HCT116 (cell line): ENCODE measurements at regions not wholly inside any gene's neighbourhood (a gene's known extent, or its start where the extent isn't known, plus 50 kb on each side); places are given as distances from the start of the nearest gene placed in this dataset.

Source experiments
- ATAC-seq: fragments of 200-7000 bp; cut with Tn5 transposase; 2 replicates; pipeline ENCODE4 v1.9.1; 2020; ENCODE audit warnings: mild to moderate bottlenecking, moderate library complexity
- BruUV-seq: library from RNA; stranded (reverse); fragments of 400-500 nt; replicated peaks from 2 replicates; lab custom pipeline; 2021; lab: Mats Ljungman, UMichigan
- CTCF ChIA-PET: fragments of 300-600 bp; sonication (Branson Sonifier 250); formaldehyde crosslinking; loops from one replicate; lab custom pipeline; 2021; ENCODE audit warnings: antibody characterized with exemption; lab: Charles Lee
- POLR2A ChIA-PET: fragments of 300-600, 350-600 bp; sonication (Branson Sonifier 250); formaldehyde crosslinking; loops from one replicate; lab custom pipeline; 2021; ENCODE audit warnings: antibody characterized with exemption; lab: Charles Lee
- RAD21 ChIA-PET, 2 experiments: fragments of 300-600 bp; sonication (Branson Sonifier 250); formaldehyde crosslinking; loops; one replicate each; lab custom pipeline; 2023; ENCODE audit warnings: low total read pairs in 2 of 2; ENCODE audit not compliant: uncharacterized antibody in 2 of 2, unreplicated experiment in 2 of 2, low non-redundant PET in 1 of 2; lab: Charles Lee
- DNase-seq: peaks from one replicate; pipeline ENCODE4 v3.0.0-alpha.2; 2010; ENCODE audit warnings: low read depth, low spot score
- H2AFZ ChIP-seq: fragments of 200-600 bp; shearing (Covaris generic), sonication (generic); 2 replicates; pipeline ENCODE4 v1.6.1; 2017; ENCODE audit warnings: low read depth, mixed run types, mixed read lengths, antibody characterized with exemption, low read length; ENCODE audit not compliant: poor library complexity, severe bottlenecking
- H3K27ac ChIP-seq: 2 replicates; pipeline ENCODE4 v1.5.1; 2012; ENCODE audit warnings: low read depth, low read length
- H3K27me3 ChIP-seq: fragments of 200-600 bp; sonication (generic); 2 replicates; pipeline ENCODE4 v1.6.1; 2016; ENCODE audit warnings: mixed run types, low read length, mixed read lengths; ENCODE audit not compliant: insufficient read depth
- H3K36me3 ChIP-seq, 2 experiments: fragments of 200-500 bp in 1 of 2; fragments of 200-600 bp in 1 of 2; sonication (Bioruptor generic) in 1 of 2; sonication (generic) in 1 of 2; 2 replicates each; pipeline versions ENCODE4 v1.5.1 to v1.6.1; 2014 to 2016; ENCODE audit warnings: low read length in 2 of 2, inconsistent platforms in 1 of 2, mixed read lengths in 1 of 2, mixed run types in 1 of 2; ENCODE audit not compliant: insufficient read depth in 2 of 2, control insufficient read depth in 1 of 2
- H3K4me1 ChIP-seq, 2 experiments: fragments of 200-600 bp in 1 of 2; sonication (generic) in 1 of 2; 2 replicates each; pipeline versions ENCODE4 v1.5.1 to v1.6.1; 2012 to 2017; ENCODE audit warnings: low read length in 2 of 2, inconsistent platforms in 1 of 2, mild to moderate bottlenecking in 1 of 2, mixed read lengths in 1 of 2, mixed run types in 1 of 2, moderate library complexity in 1 of 2; ENCODE audit not compliant: insufficient read depth in 2 of 2, control insufficient read depth in 1 of 2
- H3K4me2 ChIP-seq: fragments of 200-600 bp; sonication (generic); 2 replicates; pipeline ENCODE4 v1.6.1; 2017; ENCODE audit warnings: mixed run types, low read length, mixed read lengths
- H3K4me3 ChIP-seq, 2 experiments: fragments of 200-600 bp in 1 of 2; sonication (generic) in 1 of 2; replicated peaks in 1 of 2; 2 replicates each; pipeline ENCODE4 v1.5.1; 2011 to 2016; ENCODE audit warnings: low read length in 2 of 2, control low read depth in 1 of 2, low read depth in 1 of 2, mild to moderate bottlenecking in 1 of 2, mixed read lengths in 1 of 2, mixed run types in 1 of 2
- H3K79me2 ChIP-seq: fragments of 200-600 bp; sonication (generic); 2 replicates; pipeline ENCODE4 v1.6.1; 2017; ENCODE audit warnings: mild to moderate bottlenecking, mixed run types, low read length, moderate library complexity, mixed read lengths; ENCODE audit not compliant: insufficient read depth
- H3K9ac ChIP-seq: fragments of 200-600 bp; sonication (generic); 2 replicates; pipeline ENCODE4 v1.6.1; 2016; ENCODE audit warnings: low read length, mixed read lengths
- H3K9me2 ChIP-seq: fragments of 200-600 bp; sonication (generic), shearing (Covaris generic); 2 replicates; pipeline ENCODE4 v1.6.1; 2017; ENCODE audit warnings: mixed run types, mild to moderate bottlenecking, moderate library complexity; ENCODE audit not compliant: insufficient read depth
- H3K9me3 ChIP-seq, 2 experiments: fragments of 200-500 bp in 1 of 2; fragments of 200-600 bp in 1 of 2; sonication (Bioruptor generic) in 1 of 2; sonication (generic) in 1 of 2; 2 replicates each; pipeline ENCODE4 v1.6.1; 2014 to 2017; ENCODE audit warnings: low read length in 2 of 2, mixed read lengths in 2 of 2, inconsistent platforms in 1 of 2, low read depth in 1 of 2, mild to moderate bottlenecking in 1 of 2, mixed run types in 1 of 2, moderate library complexity in 1 of 2; ENCODE audit not compliant: control insufficient read depth in 1 of 2, insufficient read depth in 1 of 2
- H4K20me1 ChIP-seq: fragments of 200-600 bp; sonication (generic), shearing (Covaris generic); 2 replicates; pipeline ENCODE4 v1.6.1; 2017; ENCODE audit warnings: mixed run types, mild to moderate bottlenecking, moderate library complexity; ENCODE audit not compliant: insufficient read depth
- CBX3 ChIP-seq: IDR thresholded peaks from 2 replicates; pipeline ENCODE4 v1.6.1; 2012; ENCODE audit warnings: low read depth
- CEBPB ChIP-seq: IDR thresholded peaks from 2 replicates; pipeline ENCODE4 v1.6.1; 2012; ENCODE audit warnings: low read depth
- EGR1 ChIP-seq: IDR thresholded peaks from 2 replicates; pipeline ENCODE4 v1.6.1; 2012; ENCODE audit warnings: low read depth
- ELF1 ChIP-seq: IDR thresholded peaks from 2 replicates; pipeline ENCODE4 v1.6.1; 2012; ENCODE audit warnings: low read depth, borderline replicate concordance
- EZH2 ChIP-seq: fragments of 200-600 bp; sonication (generic); IDR thresholded peaks from 2 replicates; pipeline ENCODE4 v1.6.1; 2017; ENCODE audit warnings: antibody characterized with exemption, mixed run types
- EZH2phosphoT487 ChIP-seq: fragments of 200-600 bp; IDR thresholded peaks from 2 replicates; pipeline ENCODE4 v1.6.1; 2018; ENCODE audit warnings: antibody characterized with exemption, borderline replicate concordance
- FOSL1 ChIP-seq: IDR thresholded peaks from 2 replicates; pipeline ENCODE4 v1.6.1; 2012; ENCODE audit warnings: low read depth
- JUND ChIP-seq: IDR thresholded peaks from 2 replicates; pipeline ENCODE4 v1.6.1; 2012
- POLR2A ChIP-seq: IDR thresholded peaks from 2 replicates; pipeline ENCODE4 v1.7.0; 2011; ENCODE audit warnings: borderline replicate concordance; ENCODE audit not compliant: insufficient read depth, insufficient read length; ENCODE audit errors: extremely low read depth
- POLR2AphosphoS5 ChIP-seq: IDR thresholded peaks from 2 replicates; pipeline ENCODE4 v1.6.1; 2011; ENCODE audit warnings: mild to moderate bottlenecking, low read depth, low read length, moderate library complexity
- RAD21 ChIP-seq: IDR thresholded peaks from 2 replicates; pipeline ENCODE4 v1.6.1; 2012; ENCODE audit warnings: low read depth, mild to moderate bottlenecking
- SP1 ChIP-seq: IDR thresholded peaks from 2 replicates; pipeline ENCODE4 v1.6.1; 2012; ENCODE audit warnings: low read depth
- SRF ChIP-seq: IDR thresholded peaks from 2 replicates; pipeline ENCODE4 v1.6.1; 2012; ENCODE audit warnings: low read depth
- TCF7L2 ChIP-seq: IDR thresholded peaks from 2 replicates; pipeline ENCODE4 v1.7.0; 2011; ENCODE audit warnings: borderline replicate concordance, inconsistent platforms; ENCODE audit not compliant: insufficient read depth, insufficient read length; ENCODE audit errors: extremely low read depth
- YY1 ChIP-seq: IDR thresholded peaks from 2 replicates; pipeline ENCODE4 v1.6.1; 2011; ENCODE audit warnings: low read length, low read depth, moderate library complexity, mild to moderate bottlenecking; ENCODE audit not compliant: insufficient replicate concordance; ENCODE audit errors: extremely low read depth
- ZFX ChIP-seq: fragments of 450-650 bp; IDR thresholded peaks from 2 replicates; pipeline ENCODE4 v1.6.1; 2017
- ZNF274 ChIP-seq: fragments of 200-500 bp; sonication (Bioruptor generic); IDR thresholded peaks from 2 replicates; pipeline ENCODE4 v1.6.1; 2014; ENCODE audit warnings: mild to moderate bottlenecking, low read depth, low read length, inconsistent platforms
- intact Hi-C: fragments of 100-400 bp; cut with micrococcal nuclease; formaldehyde crosslinking; loops from 2 replicates; pipeline ENCODE4 v1.10.0; 2022
- TF ChIP-seq, protein P1 (sequence below): IDR thresholded peaks from 2 replicates; pipeline ENCODE4 v1.6.1; 2012; ENCODE audit warnings: low read depth
- TF ChIP-seq, protein P2 (sequence below): IDR thresholded peaks from 2 replicates; pipeline ENCODE4 v1.6.1; 2012

DNA sequence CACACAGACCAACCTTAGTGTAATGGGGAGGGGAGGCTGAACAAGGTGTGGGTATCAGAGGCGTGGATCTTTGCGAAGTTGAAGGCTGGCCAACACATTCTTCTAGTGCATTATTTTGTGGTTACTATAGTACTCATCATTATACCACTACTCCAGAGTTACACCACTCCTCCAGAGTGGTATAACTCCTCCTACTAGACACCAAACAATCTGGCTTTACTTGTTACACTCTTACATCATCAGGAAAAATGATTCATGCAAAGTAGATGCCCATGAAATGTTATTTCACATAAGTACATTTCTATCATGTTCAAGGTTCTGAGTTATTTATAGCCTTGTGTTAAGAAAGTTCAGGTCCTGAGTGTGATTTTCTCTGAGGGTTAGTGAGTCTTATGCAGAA lies 443.1 kb upstream of the OPRM1 start:
- Histone ChIP-seq H3K79me2 (no peaks in the 10 kb centered on the region), H3K4me2 (no peak overlapping the region), H3K27ac (no peak overlapping the region), H3K4me3 (no peak overlapping the region), H3K9ac (no peak overlapping the region), H3K4me1 (no peaks in the 10 kb centered on the region), H3K9me2 (no peaks in the 10 kb centered on the region), H3K27me3 (peaks cover 20% of the 10 kb centered on the region), H4K20me1 (no peaks in the 10 kb centered on the region; the same call in 1 of the 2 replicates), H2AFZ (no peak overlapping the region), H3K9me3 (no peaks in the 10 kb centered on the region), H3K36me3 (no peaks in the 10 kb centered on the region)
- DNase-seq (no peak), ATAC-seq (no peak)
- intact Hi-C loops: no loop called here
- no peak for TF ChIP-seq POLR2AphosphoS5
- RAD21 ChIA-PET: no interaction called here
- CTCF ChIA-PET: no interaction called here
- POLR2A ChIA-PET: no interaction called here
- BruUV-seq: no TSS peak

DNA sequence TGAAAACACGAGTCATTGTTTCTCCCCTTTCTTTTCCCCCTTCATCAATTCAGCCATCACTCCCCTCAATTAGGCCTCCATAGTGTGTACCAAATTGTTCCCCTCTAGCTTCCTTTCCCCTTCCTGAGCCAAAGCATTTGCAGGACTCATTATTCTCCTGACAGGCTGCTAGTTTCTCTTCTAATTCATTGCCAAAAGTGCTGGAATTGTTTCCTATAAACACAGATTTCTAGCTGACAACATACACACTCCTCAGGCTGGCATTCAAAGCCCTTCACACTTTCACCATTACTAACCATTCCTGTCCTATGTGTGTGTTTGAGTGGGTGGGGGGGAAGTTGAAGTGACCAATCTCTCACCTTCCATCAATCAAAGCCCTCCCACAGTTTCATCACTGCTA lies 444.2 kb upstream of the OPRM1 start:
- TF ChIP-seq JUND (no peak), CEBPB (no peak), EZH2 (no peak), FOSL1 (no peak), ZNF274 (no peak), ZFX (no peak), SP1 (no peak), POLR2A (no peak), YY1 (no peak), ELF1 (no peak), RAD21 (no peak), CBX3 (no peak), EGR1 (no peak), EZH2phosphoT487 (no peak), TCF7L2 (no peak), POLR2AphosphoS5 (no peak), SRF (no peak)
- TF ChIP-seq, protein P1, sequence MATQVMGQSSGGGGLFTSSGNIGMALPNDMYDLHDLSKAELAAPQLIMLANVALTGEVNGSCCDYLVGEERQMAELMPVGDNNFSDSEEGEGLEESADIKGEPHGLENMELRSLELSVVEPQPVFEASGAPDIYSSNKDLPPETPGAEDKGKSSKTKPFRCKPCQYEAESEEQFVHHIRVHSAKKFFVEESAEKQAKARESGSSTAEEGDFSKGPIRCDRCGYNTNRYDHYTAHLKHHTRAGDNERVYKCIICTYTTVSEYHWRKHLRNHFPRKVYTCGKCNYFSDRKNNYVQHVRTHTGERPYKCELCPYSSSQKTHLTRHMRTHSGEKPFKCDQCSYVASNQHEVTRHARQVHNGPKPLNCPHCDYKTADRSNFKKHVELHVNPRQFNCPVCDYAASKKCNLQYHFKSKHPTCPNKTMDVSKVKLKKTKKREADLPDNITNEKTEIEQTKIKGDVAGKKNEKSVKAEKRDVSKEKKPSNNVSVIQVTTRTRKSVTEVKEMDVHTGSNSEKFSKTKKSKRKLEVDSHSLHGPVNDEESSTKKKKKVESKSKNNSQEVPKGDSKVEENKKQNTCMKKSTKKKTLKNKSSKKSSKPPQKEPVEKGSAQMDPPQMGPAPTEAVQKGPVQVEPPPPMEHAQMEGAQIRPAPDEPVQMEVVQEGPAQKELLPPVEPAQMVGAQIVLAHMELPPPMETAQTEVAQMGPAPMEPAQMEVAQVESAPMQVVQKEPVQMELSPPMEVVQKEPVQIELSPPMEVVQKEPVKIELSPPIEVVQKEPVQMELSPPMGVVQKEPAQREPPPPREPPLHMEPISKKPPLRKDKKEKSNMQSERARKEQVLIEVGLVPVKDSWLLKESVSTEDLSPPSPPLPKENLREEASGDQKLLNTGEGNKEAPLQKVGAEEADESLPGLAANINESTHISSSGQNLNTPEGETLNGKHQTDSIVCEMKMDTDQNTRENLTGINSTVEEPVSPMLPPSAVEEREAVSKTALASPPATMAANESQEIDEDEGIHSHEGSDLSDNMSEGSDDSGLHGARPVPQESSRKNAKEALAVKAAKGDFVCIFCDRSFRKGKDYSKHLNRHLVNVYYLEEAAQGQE: no peak
- TF ChIP-seq, protein P2, sequence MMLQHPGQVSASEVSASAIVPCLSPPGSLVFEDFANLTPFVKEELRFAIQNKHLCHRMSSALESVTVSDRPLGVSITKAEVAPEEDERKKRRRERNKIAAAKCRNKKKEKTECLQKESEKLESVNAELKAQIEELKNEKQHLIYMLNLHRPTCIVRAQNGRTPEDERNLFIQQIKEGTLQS: no peak
- Histone ChIP-seq H3K27me3 (peaks cover 22% of the 10 kb centered on the region), H3K36me3 (no peaks in the 10 kb centered on the region), H3K9me3 (no peaks in the 10 kb centered on the region), H3K79me2 (no peaks in the 10 kb centered on the region), H3K4me2 (no peak overlapping the region), H3K9ac (no peak overlapping the region), H3K9me2 (no peaks in the 10 kb centered on the region), H3K27ac (no peak overlapping the region), H3K4me3 (no peak overlapping the region), H4K20me1 (no peaks in the 10 kb centered on the region), H2AFZ (no peak overlapping the region), H3K4me1 (no peaks in the 10 kb centered on the region)
- no TSS peak for BruUV-seq
- DNase-seq: no peak
- ChIA-PET POLR2A (no interaction called here), RAD21 (no interaction called here), CTCF (no interaction called here)
- ATAC-seq: no peak
- intact Hi-C loops: no loop called here
